ENCODE measurements at regions not wholly inside any gene's neighbourhood (a gene's known extent, or its start where the extent isn't known, plus 50 kb on each side); places are given as distances from the start of the nearest gene placed in this dataset.

DNA sequence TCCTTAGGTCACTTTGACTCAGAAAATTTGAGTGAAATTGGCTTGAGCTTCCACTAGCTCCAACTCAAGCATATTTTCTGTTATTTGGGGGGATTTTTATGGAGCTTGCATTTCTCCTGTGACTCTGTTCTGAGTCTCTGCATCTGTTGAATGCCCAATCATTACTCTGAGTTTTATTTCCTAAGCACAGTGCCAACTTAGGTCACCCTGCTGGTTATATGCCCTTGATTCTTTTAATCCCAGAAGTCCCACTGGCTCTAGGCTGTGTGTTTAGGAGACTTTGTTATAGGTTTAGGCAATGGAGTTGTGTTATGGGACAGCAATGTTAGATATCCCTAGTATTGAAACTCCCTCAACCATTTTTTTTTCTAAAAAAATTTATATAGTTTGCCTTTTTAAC lies 198.2 kb upstream of the DTNA start:
- TF ChIP-seq POLR2A (IDR thresholded peaks at IDR 0.05): no peak
- TF ChIP-seq, protein P1, sequence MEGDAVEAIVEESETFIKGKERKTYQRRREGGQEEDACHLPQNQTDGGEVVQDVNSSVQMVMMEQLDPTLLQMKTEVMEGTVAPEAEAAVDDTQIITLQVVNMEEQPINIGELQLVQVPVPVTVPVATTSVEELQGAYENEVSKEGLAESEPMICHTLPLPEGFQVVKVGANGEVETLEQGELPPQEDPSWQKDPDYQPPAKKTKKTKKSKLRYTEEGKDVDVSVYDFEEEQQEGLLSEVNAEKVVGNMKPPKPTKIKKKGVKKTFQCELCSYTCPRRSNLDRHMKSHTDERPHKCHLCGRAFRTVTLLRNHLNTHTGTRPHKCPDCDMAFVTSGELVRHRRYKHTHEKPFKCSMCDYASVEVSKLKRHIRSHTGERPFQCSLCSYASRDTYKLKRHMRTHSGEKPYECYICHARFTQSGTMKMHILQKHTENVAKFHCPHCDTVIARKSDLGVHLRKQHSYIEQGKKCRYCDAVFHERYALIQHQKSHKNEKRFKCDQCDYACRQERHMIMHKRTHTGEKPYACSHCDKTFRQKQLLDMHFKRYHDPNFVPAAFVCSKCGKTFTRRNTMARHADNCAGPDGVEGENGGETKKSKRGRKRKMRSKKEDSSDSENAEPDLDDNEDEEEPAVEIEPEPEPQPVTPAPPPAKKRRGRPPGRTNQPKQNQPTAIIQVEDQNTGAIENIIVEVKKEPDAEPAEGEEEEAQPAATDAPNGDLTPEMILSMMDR (IDR thresholded peaks at IDR 0.05): no peak

Data from breast epithelium (tissue), 3 donors.